Caco-2 (cell line): ENCODE measurements at regions not wholly inside any gene's neighbourhood (a gene's known extent, or its start where the extent isn't known, plus 50 kb on each side); places are given as distances from the start of the nearest gene placed in this dataset.

Source experiments
- BruUV-seq: library from RNA; stranded (reverse); fragments of 400-500 nt; replicated peaks from 2 replicates; lab custom pipeline; 2021; lab: Mats Ljungman, UMichigan
- CTCF ChIA-PET: fragments of 300-600 bp; sonication (Branson Sonifier 250); formaldehyde crosslinking; loops from one replicate; lab custom pipeline; 2022; ENCODE audit warnings: antibody characterized with exemption; lab: Charles Lee
- POLR2A ChIA-PET: fragments of 300-600 bp; sonication (Branson Sonifier 250); formaldehyde crosslinking; loops from one replicate; lab custom pipeline; 2022; ENCODE audit warnings: antibody characterized with exemption; lab: Charles Lee
- DNase-seq, 2 experiments: peaks; one replicate each; pipeline versions ENCODE4 v3.0.0 to v3.0.0-alpha.2; 2020 to 2022
- H3K27me3 ChIP-seq: replicated peaks from 2 replicates; pipeline ENCODE4 v1.6.0; 2011; ENCODE audit warnings: low read length; ENCODE audit not compliant: control insufficient read depth, insufficient read depth
- H3K36me3 ChIP-seq: 2 replicates; pipeline ENCODE4 v1.5.1; 2011; ENCODE audit warnings: low read length; ENCODE audit not compliant: control insufficient read depth, insufficient read depth
- H3K4me1 ChIP-seq: fragments of 250-450 bp; sonication (Bioruptor Pico); 2 replicates; pipeline ENCODE4 v1.5.1; 2020; ENCODE audit warnings: mild to moderate bottlenecking
- H3K4me3 ChIP-seq: 2 replicates; pipeline ENCODE4 v1.5.1; 2011; ENCODE audit warnings: low read depth, mild to moderate bottlenecking, control low read depth, low read length
- H3K9me3 ChIP-seq: fragments of 250-450 bp; sonication (Bioruptor Pico); 2 replicates; pipeline ENCODE4 v1.5.1; 2020; ENCODE audit warnings: mild to moderate bottlenecking, moderate library complexity
- H3K27ac Mint-ChIP-seq: one replicate; pipeline ENCODE4 v1.8.0; 2022; ENCODE audit warnings: mixed read lengths; ENCODE audit not compliant: unreplicated experiment
- H3K27me3 Mint-ChIP-seq: one replicate; pipeline ENCODE4 v1.8.0; 2022; ENCODE audit warnings: mixed read lengths; ENCODE audit not compliant: insufficient read depth, unreplicated experiment
- H3K36me3 Mint-ChIP-seq: one replicate; pipeline ENCODE4 v1.8.0; 2022; ENCODE audit warnings: mild to moderate bottlenecking, mixed read lengths; ENCODE audit not compliant: insufficient read depth, unreplicated experiment
- H3K4me1 Mint-ChIP-seq: one replicate; pipeline ENCODE4 v1.8.0; 2022; ENCODE audit warnings: low read depth, mixed read lengths; ENCODE audit not compliant: unreplicated experiment
- H3K4me3 Mint-ChIP-seq: one replicate; pipeline ENCODE4 v1.8.0; 2022; ENCODE audit warnings: mild to moderate bottlenecking, moderate library complexity, mixed read lengths; ENCODE audit not compliant: unreplicated experiment
- H3K9me3 Mint-ChIP-seq: one replicate; pipeline ENCODE4 v1.8.0; 2022; ENCODE audit warnings: mixed read lengths; ENCODE audit not compliant: unreplicated experiment
- intact Hi-C: fragments of 100-400 bp; cut with micrococcal nuclease; formaldehyde crosslinking; loops from one replicate; pipeline ENCODE4 v1.10.0; 2022; ENCODE audit not compliant: unreplicated experiment
- TF ChIP-seq, protein P1 (sequence below), 2 experiments: fragments of 200-600 bp in 1 of 2; IDR thresholded peaks; 1 replicate in 1 of 2; 2 replicates in 1 of 2; pipeline versions ENCODE4 v1.5.1 to v1.8.0; 2011 to 2022; ENCODE audit warnings: antibody characterized with exemption in 1 of 2, control low read depth in 1 of 2, inconsistent platforms in 1 of 2, low read depth in 1 of 2, low read length in 1 of 2, mild to moderate bottlenecking in 1 of 2, moderate library complexity in 1 of 2; ENCODE audit not compliant: insufficient read depth in 1 of 2, severe bottlenecking in 1 of 2, unreplicated experiment in 1 of 2

DNA sequence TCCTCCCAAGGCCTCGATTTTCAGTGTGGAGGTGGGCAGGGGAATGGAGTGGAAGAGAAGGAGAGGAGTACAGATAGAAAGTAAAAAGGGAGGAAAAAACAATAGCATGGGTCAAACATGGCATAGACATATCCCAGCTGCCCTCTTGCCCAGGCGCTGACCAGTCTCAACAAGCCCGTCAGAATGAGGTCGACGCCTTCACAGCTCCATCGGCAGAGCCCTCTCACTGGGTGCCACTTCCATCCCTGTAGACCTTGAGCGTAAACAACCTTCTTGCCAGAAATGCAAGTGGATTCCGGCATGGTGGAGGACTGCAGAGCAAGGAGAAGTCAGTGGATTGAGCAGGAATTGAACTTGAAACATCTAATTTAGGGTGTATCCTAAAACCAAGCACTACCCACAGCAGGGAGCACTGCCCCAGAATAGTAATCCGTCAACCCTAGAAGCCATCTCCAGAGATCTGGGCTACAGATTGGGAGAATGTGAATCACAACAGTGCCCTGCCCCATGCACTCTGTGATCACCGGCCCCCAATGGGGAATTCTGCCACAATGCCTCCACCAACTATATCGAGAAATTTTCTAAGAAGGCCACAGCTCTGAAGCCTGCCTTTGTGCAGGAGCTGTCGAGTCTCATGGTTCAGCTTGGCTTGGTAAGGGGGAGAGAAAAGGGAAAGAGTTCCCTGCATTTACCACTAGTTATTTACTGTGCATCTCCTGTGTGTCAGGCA lies 190.1 kb downstream of the UACA start:
- Mint-ChIP-seq H3K9me3 (peaks cover 29% of the 10 kb centered on the region), H3K4me3 (no peak overlapping the region), H3K27me3 (no peaks in the 10 kb centered on the region), H3K36me3 (no peaks in the 10 kb centered on the region), H3K4me1 (peaks cover 28% of the 10 kb centered on the region), H3K27ac (no peak overlapping the region)
- no peaks in the 10 kb centered on the region for H3K27me3 ChIP-seq
- no peak overlapping the region for H3K4me3 ChIP-seq
- intact Hi-C loops = no loop called here
- peaks cover 24% of the 10 kb centered on the region for H3K4me1 ChIP-seq
- peaks cover 4% of the 10 kb centered on the region; the same call in 1 of the 2 replicates for H3K9me3 ChIP-seq
- DNase-seq = no peak
- CTCF ChIA-PET = no interaction called here
- TF ChIP-seq, protein P1, sequence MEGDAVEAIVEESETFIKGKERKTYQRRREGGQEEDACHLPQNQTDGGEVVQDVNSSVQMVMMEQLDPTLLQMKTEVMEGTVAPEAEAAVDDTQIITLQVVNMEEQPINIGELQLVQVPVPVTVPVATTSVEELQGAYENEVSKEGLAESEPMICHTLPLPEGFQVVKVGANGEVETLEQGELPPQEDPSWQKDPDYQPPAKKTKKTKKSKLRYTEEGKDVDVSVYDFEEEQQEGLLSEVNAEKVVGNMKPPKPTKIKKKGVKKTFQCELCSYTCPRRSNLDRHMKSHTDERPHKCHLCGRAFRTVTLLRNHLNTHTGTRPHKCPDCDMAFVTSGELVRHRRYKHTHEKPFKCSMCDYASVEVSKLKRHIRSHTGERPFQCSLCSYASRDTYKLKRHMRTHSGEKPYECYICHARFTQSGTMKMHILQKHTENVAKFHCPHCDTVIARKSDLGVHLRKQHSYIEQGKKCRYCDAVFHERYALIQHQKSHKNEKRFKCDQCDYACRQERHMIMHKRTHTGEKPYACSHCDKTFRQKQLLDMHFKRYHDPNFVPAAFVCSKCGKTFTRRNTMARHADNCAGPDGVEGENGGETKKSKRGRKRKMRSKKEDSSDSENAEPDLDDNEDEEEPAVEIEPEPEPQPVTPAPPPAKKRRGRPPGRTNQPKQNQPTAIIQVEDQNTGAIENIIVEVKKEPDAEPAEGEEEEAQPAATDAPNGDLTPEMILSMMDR (IDR thresholded peaks at IDR 0.05; ENCODE audit: insufficient read depth in 1 of 2, low read depth in 1 of 2, low read length in 1 of 2, severe bottlenecking in 1 of 2, unreplicated experiment in 1 of 2) = no peak
- no TSS peak for BruUV-seq
- POLR2A ChIA-PET = no interaction called here
- no peaks in the 10 kb centered on the region for H3K36me3 ChIP-seq

DNA sequence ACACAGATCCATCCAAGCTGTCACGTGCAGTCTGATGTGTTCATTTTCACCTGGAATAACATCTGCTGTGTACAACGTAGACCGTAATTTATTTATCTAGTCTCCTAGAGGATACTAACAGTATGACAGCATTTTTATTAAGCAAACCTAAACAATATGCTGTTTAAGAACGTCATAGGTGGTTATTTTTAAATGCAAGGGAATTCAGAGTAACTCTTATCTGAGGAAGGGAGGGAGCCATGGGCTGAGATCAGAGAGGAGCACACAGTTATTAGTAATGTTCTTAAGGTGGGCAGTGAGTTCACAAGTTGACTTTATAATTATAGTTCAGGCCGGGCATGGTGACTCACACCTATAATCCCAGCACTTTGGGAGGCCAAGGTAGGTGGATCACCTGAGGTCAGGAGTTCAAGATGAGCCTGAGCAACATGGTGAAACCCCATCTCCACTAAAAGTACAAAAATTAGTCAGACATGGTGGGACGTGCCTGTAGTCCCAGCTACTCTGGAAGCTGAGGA lies 193.6 kb downstream of the UACA start:
- no peaks in the 10 kb centered on the region for H3K27me3 ChIP-seq
- Mint-ChIP-seq H3K4me1 (peaks cover 13% of the 10 kb centered on the region), H3K27me3 (no peaks in the 10 kb centered on the region), H3K4me3 (no peak overlapping the region), H3K27ac (peak overlapping the region; percentile 82), H3K9me3 (peaks cover 24% of the 10 kb centered on the region), H3K36me3 (no peaks in the 10 kb centered on the region)
- ChIA-PET POLR2A (no interaction called here), CTCF (interaction anchor here (0.8 to 1.7 kb wide), 11 partner anchors 15 to 255 kb away, joined by 3 to 40 read pairs (median 6); no protein-coding TSS in a partner anchor)
- TF ChIP-seq, protein P1 (IDR thresholded peaks at IDR 0.05; ENCODE audit: insufficient read depth in 1 of 2, low read depth in 1 of 2, low read length in 1 of 2, severe bottlenecking in 1 of 2, unreplicated experiment in 1 of 2) = no peak
- no TSS peak for BruUV-seq
- no peak for DNase-seq
- intact Hi-C loops = loop anchor here (1.0 kb wide), 2 partner anchors 15 to 67 kb away; no protein-coding TSS in a partner anchor
- H3K36me3 ChIP-seq = no peaks in the 10 kb centered on the region
- H3K4me1 ChIP-seq = peaks cover 13% of the 10 kb centered on the region
- no peak overlapping the region for H3K4me3 ChIP-seq
- peaks cover 4% of the 10 kb centered on the region; the same call in 1 of the 2 replicates for H3K9me3 ChIP-seq

DNA sequence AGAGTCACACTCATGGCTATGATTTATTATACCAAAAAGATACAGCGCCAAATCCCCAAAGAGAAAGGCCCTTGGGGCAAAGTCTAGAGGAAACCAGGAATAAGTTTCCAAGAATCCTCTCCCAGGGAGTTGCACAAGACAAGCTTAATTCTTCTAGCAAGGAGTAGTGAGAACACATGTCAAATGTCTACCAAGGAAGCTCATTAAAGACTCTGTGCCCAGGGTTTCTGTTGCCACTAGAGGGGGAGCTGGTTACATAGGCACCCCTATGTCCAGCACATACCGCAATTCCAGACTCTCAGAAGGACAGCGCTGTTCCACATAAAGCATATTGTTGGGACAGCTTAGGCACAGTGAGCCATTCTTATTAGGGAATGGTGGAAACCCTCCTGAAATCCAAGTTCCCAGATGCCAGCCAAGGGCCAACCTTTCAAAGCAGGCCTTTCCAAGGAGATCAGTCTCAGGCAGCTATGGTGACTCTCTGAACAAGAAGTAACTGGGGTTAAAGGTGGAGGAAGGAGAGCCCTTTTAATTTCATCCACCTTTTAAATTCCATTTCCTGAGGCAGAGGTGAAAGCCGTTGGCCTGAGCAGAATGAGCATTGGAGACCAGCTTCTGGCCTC lies 194.2 kb downstream of the UACA start:
- ChIA-PET POLR2A (interaction anchor here (0.5 kb wide), 1 partner anchor 1365 kb away, joined by 4 read pairs; no protein-coding TSS in a partner anchor), CTCF (interaction anchor here (0.6 to 1.7 kb wide), 17 partner anchors 14 to 339 kb away, joined by 3 to 40 read pairs (median 5); no protein-coding TSS in a partner anchor)
- Histone ChIP-seq H3K36me3 (no peaks in the 10 kb centered on the region), H3K9me3 (peaks cover under 1% of the 10 kb centered on the region; the same call in 1 of the 2 replicates), H3K4me3 (no peak overlapping the region), H3K27me3 (no peaks in the 10 kb centered on the region), H3K4me1 (peaks cover 13% of the 10 kb centered on the region)
- no peak overlapping the region for H3K4me3 Mint-ChIP-seq
- no peaks in the 10 kb centered on the region for H3K36me3 Mint-ChIP-seq
- H3K4me1 Mint-ChIP-seq = peaks cover 13% of the 10 kb centered on the region
- no TSS peak for BruUV-seq
- TF ChIP-seq, protein P1 (IDR thresholded peaks at IDR 0.05; ENCODE audit: insufficient read depth in 1 of 2, low read depth in 1 of 2, low read length in 1 of 2, severe bottlenecking in 1 of 2, unreplicated experiment in 1 of 2) = peak; percentile 37 to 75
- H3K9me3 Mint-ChIP-seq = peaks cover 18% of the 10 kb centered on the region
- intact Hi-C loops = loop anchor here (1.0 kb wide), 2 partner anchors 15 to 67 kb away; no protein-coding TSS in a partner anchor
- no peaks in the 10 kb centered on the region for H3K27me3 Mint-ChIP-seq
- H3K27ac Mint-ChIP-seq = peak overlapping the region; percentile 82
- peak; percentile 55 to 63 for DNase-seq
